WTC11 (cell line): ENCODE measurements at regions not wholly inside any gene's neighbourhood (a gene's known extent, or its start where the extent isn't known, plus 50 kb on each side); places are given as distances from the start of the nearest gene placed in this dataset.

ENCODE experiments used
- ATAC-seq: fragments of 200-7000 bp; cut with Tn5 transposase; 2 replicates; pipeline ENCODE4 v1.10.0; 2021; ENCODE audit warnings: mild to moderate bottlenecking, moderate library complexity
- CTCF ChIA-PET: fragments of 300-600 bp; sonication (Branson Sonifier 250); formaldehyde crosslinking; loops from one replicate; lab custom pipeline; 2021; ENCODE audit warnings: antibody characterized with exemption; lab: Charles Lee
- POLR2A ChIA-PET: fragments of 350-600 bp; sonication (Branson Sonifier 250); formaldehyde crosslinking; loops from one replicate; lab custom pipeline; 2021; ENCODE audit warnings: antibody characterized with exemption; lab: Charles Lee
- DNase-seq: peaks from one replicate; pipeline ENCODE4 v3.0.0; 2021; ENCODE audit warnings: low spot score
- H3K27ac Mint-ChIP-seq: 2 replicates; pipeline ENCODE4 v1.8.0; 2021; ENCODE audit warnings: mixed read lengths
- H3K27me3 Mint-ChIP-seq: 2 replicates; pipeline ENCODE4 v1.8.0; 2021; ENCODE audit warnings: low read depth, mild to moderate bottlenecking, moderate library complexity, mixed read lengths
- H3K36me3 Mint-ChIP-seq: 2 replicates; pipeline ENCODE4 v1.8.0; 2021; ENCODE audit warnings: mixed read lengths
- H3K4me1 Mint-ChIP-seq: 2 replicates; pipeline ENCODE4 v1.8.0; 2022; ENCODE audit warnings: mixed read lengths
- H3K4me3 Mint-ChIP-seq: 2 replicates; pipeline ENCODE4 v1.8.0; 2021; ENCODE audit warnings: mild to moderate bottlenecking, moderate library complexity, mixed read lengths
- H3K9me3 Mint-ChIP-seq: 2 replicates; pipeline ENCODE4 v1.8.0; 2021; ENCODE audit warnings: mixed read lengths
- ARID4B ChIP-seq: sonication (generic); formaldehyde crosslinking; IDR thresholded peaks from 2 replicates; pipeline ENCODE4 v1.8.0; 2023; ENCODE audit warnings: missing genetic modification reagents, mild to moderate bottlenecking, borderline replicate concordance
- ATF6 ChIP-seq: sonication (generic); formaldehyde crosslinking; IDR thresholded peaks from 2 replicates; pipeline ENCODE4 v1.8.1; 2023; ENCODE audit warnings: mild to moderate bottlenecking, missing genetic modification reagents
- CBFB ChIP-seq: sonication (generic); formaldehyde crosslinking; IDR thresholded peaks from 2 replicates; pipeline ENCODE4 v1.8.1; 2022; ENCODE audit warnings: mild to moderate bottlenecking, low read depth, missing genetic modification reagents
- JAZF1 ChIP-seq: fragments of 250-450 bp; sonication (Bioruptor Pico); IDR thresholded peaks from 2 replicates; pipeline ENCODE4 v1.9.0; 2021; ENCODE audit warnings: moderate library complexity, mild to moderate bottlenecking, inconsistent platforms
- JUN ChIP-seq: sonication (generic); formaldehyde crosslinking; IDR thresholded peaks from 2 replicates; pipeline ENCODE4 v1.8.0; 2023; ENCODE audit warnings: mild to moderate bottlenecking, missing genetic modification reagents
- KAT7 ChIP-seq: sonication (generic); formaldehyde crosslinking; IDR thresholded peaks from 2 replicates; pipeline ENCODE4 v1.8.1; 2023; ENCODE audit warnings: missing genetic modification reagents, mild to moderate bottlenecking, borderline replicate concordance
- NFE2L1 ChIP-seq: sonication (generic); formaldehyde crosslinking; IDR thresholded peaks from 2 replicates; pipeline ENCODE4 v1.8.1; 2023; ENCODE audit warnings: missing genetic modification reagents
- NFYB ChIP-seq: sonication (generic); formaldehyde crosslinking; conservative IDR thresholded peaks from 2 replicates; pipeline ENCODE4 v1.8.0; 2022; ENCODE audit warnings: low read depth, missing genetic modification reagents
- NR3C1 ChIP-seq: sonication (generic); formaldehyde crosslinking; conservative IDR thresholded peaks from 2 replicates; pipeline ENCODE4 v1.8.1; 2023; ENCODE audit warnings: low read depth, mild to moderate bottlenecking, missing genetic modification reagents
- OVOL2 ChIP-seq: fragments of 250-450 bp; sonication (Bioruptor Pico); IDR thresholded peaks from 2 replicates; pipeline ENCODE4 v1.9.0; 2021; ENCODE audit warnings: mild to moderate bottlenecking, borderline replicate concordance
- SMAD3 ChIP-seq: sonication (generic); formaldehyde crosslinking; IDR thresholded peaks from 2 replicates; pipeline ENCODE4 v1.8.0; 2022; ENCODE audit warnings: missing genetic modification reagents, mild to moderate bottlenecking, borderline replicate concordance
- SP1 ChIP-seq: sonication (generic); formaldehyde crosslinking; conservative IDR thresholded peaks from 2 replicates; pipeline ENCODE4 v1.8.1; 2022; ENCODE audit warnings: missing genetic modification reagents
- TEAD1 ChIP-seq: sonication (generic); formaldehyde crosslinking; IDR thresholded peaks from 2 replicates; pipeline ENCODE4 v1.8.0; 2022; ENCODE audit warnings: mild to moderate bottlenecking, missing genetic modification reagents
- TEAD4 ChIP-seq: sonication (generic); formaldehyde crosslinking; IDR thresholded peaks from 2 replicates; pipeline ENCODE4 v1.8.0; 2022; ENCODE audit warnings: mild to moderate bottlenecking, missing genetic modification reagents
- ZBTB43 ChIP-seq: sonication (generic); formaldehyde crosslinking; IDR thresholded peaks from 2 replicates; pipeline ENCODE4 v1.8.1; 2023; ENCODE audit warnings: mild to moderate bottlenecking, missing genetic modification reagents
- ZNF232 ChIP-seq: sonication (generic); formaldehyde crosslinking; IDR thresholded peaks from 2 replicates; pipeline ENCODE4 v1.8.0; 2022; ENCODE audit warnings: mild to moderate bottlenecking, missing genetic modification reagents
- ZNF263 ChIP-seq: sonication (generic); formaldehyde crosslinking; IDR thresholded peaks from 2 replicates; pipeline ENCODE4 v1.8.1; 2022; ENCODE audit warnings: low read depth, mild to moderate bottlenecking, moderate library complexity, missing genetic modification reagents
- ZNF396 ChIP-seq: fragments of 250-450 bp; sonication (Bioruptor Pico); IDR thresholded peaks from 2 replicates; pipeline ENCODE4 v1.8.0; 2021; ENCODE audit warnings: mild to moderate bottlenecking, moderate library complexity, borderline replicate concordance
- ZNF416 ChIP-seq: fragments of 250-450 bp; sonication (Bioruptor Pico); IDR thresholded peaks from 2 replicates; pipeline ENCODE4 v1.9.0; 2021; ENCODE audit warnings: mild to moderate bottlenecking, inconsistent platforms
- TF ChIP-seq, protein P1 (sequence below): sonication (generic); formaldehyde crosslinking; IDR thresholded peaks from 2 replicates; pipeline ENCODE4 v1.8.0; 2022; ENCODE audit warnings: mild to moderate bottlenecking, missing genetic modification reagents
- TF ChIP-seq, protein P2 (sequence below): sonication (generic); formaldehyde crosslinking; IDR thresholded peaks from 2 replicates; pipeline ENCODE4 v1.8.1; 2023; ENCODE audit warnings: mild to moderate bottlenecking, moderate library complexity, missing genetic modification reagents
- TF ChIP-seq, protein P3 (sequence below): sonication (generic); formaldehyde crosslinking; IDR thresholded peaks from 2 replicates; pipeline ENCODE4 v1.8.0; 2022; ENCODE audit warnings: missing genetic modification reagents

DNA sequence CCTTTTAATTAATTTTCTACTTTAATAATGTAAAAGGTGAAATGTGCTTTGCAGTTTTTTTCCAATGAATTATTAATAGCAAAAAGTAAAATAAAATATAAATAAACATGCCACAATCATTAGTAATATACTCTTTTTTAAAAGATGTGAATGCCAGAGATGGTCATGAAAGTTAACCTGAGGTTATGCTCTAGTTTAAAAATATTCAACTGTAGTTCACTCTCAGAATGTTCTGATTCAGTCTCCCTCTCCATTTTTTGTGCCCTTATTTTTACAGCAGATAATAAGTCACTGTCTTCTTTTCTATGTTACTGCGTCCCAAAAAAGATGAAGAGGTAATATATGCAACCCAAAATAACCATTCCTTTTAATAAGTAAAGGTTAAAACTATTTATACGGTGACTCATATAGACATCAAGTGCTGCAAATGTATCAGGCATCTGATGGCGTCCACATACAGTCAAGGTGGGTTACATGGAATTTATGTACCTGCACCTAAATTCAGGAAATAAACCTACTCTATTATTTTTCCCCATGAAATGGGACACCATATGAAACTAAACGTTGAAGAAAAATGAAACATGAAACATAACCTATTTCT, 153.6 kb upstream of the ZNF804A start:
- H3K4me3 Mint-ChIP-seq: no peak overlapping the region
- CTCF ChIA-PET: no interaction called here
- TF ChIP-seq ZNF232 (CRISPR knock-in tag): no peak
- no peak for TF ChIP-seq KAT7 (CRISPR knock-in tag)
- TF ChIP-seq TEAD4 (CRISPR knock-in tag): no peak
- TF ChIP-seq ATF6 (CRISPR knock-in tag): no peak
- TF ChIP-seq, protein P1, sequence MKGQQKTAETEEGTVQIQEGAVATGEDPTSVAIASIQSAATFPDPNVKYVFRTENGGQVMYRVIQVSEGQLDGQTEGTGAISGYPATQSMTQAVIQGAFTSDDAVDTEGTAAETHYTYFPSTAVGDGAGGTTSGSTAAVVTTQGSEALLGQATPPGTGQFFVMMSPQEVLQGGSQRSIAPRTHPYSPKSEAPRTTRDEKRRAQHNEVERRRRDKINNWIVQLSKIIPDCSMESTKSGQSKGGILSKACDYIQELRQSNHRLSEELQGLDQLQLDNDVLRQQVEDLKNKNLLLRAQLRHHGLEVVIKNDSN (CRISPR knock-in tag): no peak
- no peak for TF ChIP-seq CBFB (CRISPR knock-in tag)
- TF ChIP-seq ZNF396 (CRISPR knock-in tag): no peak
- TF ChIP-seq OVOL2 (CRISPR knock-in tag): no peak
- TF ChIP-seq, all 79 proteins: peak for 0
- Mint-ChIP-seq H3K4me1 (no peaks in the 10 kb centered on the region), H3K36me3 (no peaks in the 10 kb centered on the region), H3K9me3 (no peaks in the 10 kb centered on the region), H3K27me3 (no peaks in the 10 kb centered on the region), H3K27ac (no peak overlapping the region)
- POLR2A ChIA-PET: no interaction called here
- ATAC-seq (no peak), DNase-seq (no peak)

DNA sequence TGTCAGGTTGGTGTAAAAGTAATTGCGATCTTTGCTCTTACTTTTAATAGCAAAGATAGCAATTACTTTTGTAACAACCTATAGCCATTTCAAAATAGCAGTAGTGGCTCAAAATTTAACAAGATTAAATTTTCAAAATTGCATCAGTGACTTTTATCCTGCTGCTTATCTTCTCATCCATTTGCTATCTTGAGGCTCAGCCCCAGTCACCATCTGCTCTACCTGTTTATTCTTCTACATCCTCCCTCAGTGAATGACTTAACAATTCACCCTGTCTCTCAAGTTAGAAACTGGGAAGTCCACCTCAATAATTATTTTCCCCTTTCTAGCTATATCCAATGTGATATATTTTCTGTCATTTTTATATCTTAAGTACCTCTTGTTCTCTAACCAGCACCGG, 148.6 kb upstream of the ZNF804A start:
- no peak overlapping the region for H3K27ac Mint-ChIP-seq
- TF ChIP-seq NFYB (CRISPR knock-in tag): no peak
- TF ChIP-seq TEAD1 (CRISPR knock-in tag): no peak
- TF ChIP-seq SMAD3 (CRISPR knock-in tag): no peak
- no peak for TF ChIP-seq ZBTB43 (CRISPR knock-in tag)
- TF ChIP-seq JAZF1: no peak
- no peak for TF ChIP-seq JUN
- no peak for TF ChIP-seq NFE2L1 (CRISPR knock-in tag)
- TF ChIP-seq SP1 (CRISPR knock-in tag): no peak
- TF ChIP-seq, protein P2, sequence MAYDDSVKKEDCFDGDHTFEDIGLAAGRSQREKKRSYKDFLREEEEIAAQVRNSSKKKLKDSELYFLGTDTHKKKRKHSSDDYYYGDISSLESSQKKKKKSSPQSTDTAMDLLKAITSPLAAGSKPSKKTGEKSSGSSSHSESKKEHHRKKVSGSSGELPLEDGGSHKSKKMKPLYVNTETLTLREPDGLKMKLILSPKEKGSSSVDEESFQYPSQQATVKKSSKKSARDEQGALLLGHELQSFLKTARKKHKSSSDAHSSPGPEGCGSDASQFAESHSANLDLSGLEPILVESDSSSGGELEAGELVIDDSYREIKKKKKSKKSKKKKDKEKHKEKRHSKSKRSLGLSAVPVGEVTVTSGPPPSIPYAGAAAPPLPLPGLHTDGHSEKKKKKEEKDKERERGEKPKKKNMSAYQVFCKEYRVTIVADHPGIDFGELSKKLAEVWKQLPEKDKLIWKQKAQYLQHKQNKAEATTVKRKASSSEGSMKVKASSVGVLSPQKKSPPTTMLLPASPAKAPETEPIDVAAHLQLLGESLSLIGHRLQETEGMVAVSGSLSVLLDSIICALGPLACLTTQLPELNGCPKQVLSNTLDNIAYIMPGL: no peak
- TF ChIP-seq NR3C1: no peak
- TF ChIP-seq, protein P3, sequence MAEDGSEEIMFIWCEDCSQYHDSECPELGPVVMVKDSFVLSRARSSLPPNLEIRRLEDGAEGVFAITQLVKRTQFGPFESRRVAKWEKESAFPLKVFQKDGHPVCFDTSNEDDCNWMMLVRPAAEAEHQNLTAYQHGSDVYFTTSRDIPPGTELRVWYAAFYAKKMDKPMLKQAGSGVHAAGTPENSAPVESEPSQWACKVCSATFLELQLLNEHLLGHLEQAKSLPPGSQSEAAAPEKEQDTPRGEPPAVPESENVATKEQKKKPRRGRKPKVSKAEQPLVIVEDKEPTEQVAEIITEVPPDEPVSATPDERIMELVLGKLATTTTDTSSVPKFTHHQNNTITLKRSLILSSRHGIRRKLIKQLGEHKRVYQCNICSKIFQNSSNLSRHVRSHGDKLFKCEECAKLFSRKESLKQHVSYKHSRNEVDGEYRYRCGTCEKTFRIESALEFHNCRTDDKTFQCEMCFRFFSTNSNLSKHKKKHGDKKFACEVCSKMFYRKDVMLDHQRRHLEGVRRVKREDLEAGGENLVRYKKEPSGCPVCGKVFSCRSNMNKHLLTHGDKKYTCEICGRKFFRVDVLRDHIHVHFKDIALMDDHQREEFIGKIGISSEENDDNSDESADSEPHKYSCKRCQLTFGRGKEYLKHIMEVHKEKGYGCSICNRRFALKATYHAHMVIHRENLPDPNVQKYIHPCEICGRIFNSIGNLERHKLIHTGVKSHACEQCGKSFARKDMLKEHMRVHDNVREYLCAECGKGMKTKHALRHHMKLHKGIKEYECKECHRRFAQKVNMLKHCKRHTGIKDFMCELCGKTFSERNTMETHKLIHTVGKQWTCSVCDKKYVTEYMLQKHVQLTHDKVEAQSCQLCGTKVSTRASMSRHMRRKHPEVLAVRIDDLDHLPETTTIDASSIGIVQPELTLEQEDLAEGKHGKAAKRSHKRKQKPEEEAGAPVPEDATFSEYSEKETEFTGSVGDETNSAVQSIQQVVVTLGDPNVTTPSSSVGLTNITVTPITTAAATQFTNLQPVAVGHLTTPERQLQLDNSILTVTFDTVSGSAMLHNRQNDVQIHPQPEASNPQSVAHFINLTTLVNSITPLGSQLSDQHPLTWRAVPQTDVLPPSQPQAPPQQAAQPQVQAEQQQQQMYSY (CRISPR knock-in tag): no peak
- no peak for TF ChIP-seq ZNF416 (CRISPR knock-in tag)
- no peak for TF ChIP-seq ZNF263 (CRISPR knock-in tag)
- no peak for TF ChIP-seq ARID4B

More for the DNA sequence above, 148.6 kb upstream of the ZNF804A start:
- no peaks in the 10 kb centered on the region for H3K9me3 Mint-ChIP-seq
- H3K4me3 Mint-ChIP-seq: no peak overlapping the region
- no peaks in the 10 kb centered on the region for H3K4me1 Mint-ChIP-seq
- H3K27me3 Mint-ChIP-seq: no peaks in the 10 kb centered on the region
- DNase-seq (no peak), ATAC-seq (no peak)
- ChIA-PET CTCF (no interaction called here), POLR2A (no interaction called here)
- H3K36me3 Mint-ChIP-seq: no peaks in the 10 kb centered on the region
